Adipocyte (in vitro differentiated cells): ENCODE measurements at regions not wholly inside any gene's neighbourhood (a gene's known extent, or its start where the extent isn't known, plus 50 kb on each side); places are given as distances from the start of the nearest gene placed in this dataset.
"Not testable (repeated sequence)": the region's sequence is repeated elsewhere in the genome, so short reads cannot be mapped to it uniquely, and the experiment has no call there.

ENCODE experiments used
- DNase-seq: peaks from one replicate; pipeline ENCODE4 v3.0.0-alpha.2; 2015; ENCODE audit warnings: low read depth
- H3K27me3 ChIP-seq: replicated peaks from 2 replicates; pipeline ENCODE4 v1.7.0; 2013; ENCODE audit warnings: mild to moderate bottlenecking, low read length, moderate library complexity; ENCODE audit not compliant: control insufficient read depth, insufficient read depth
- H3K36me3 ChIP-seq: 2 replicates; pipeline ENCODE4 v1.7.0; 2013; ENCODE audit warnings: low read length, mild to moderate bottlenecking, moderate library complexity; ENCODE audit not compliant: control insufficient read depth, insufficient read depth, severe bottlenecking
- H3K4me1 ChIP-seq: 2 replicates; pipeline ENCODE4 v1.7.0; 2013; ENCODE audit warnings: mild to moderate bottlenecking, low read length, moderate library complexity; ENCODE audit not compliant: control insufficient read depth, insufficient read depth
- H3K4me3 ChIP-seq: 2 replicates; pipeline ENCODE4 v1.7.0; 2013; ENCODE audit warnings: mild to moderate bottlenecking, low read length, moderate library complexity
- H3K9ac ChIP-seq: 2 replicates; pipeline ENCODE4 v1.7.0; 2013; ENCODE audit warnings: mild to moderate bottlenecking, low read length, moderate library complexity
- H3K9me3 ChIP-seq: 2 replicates; pipeline ENCODE4 v1.7.0; 2013; ENCODE audit warnings: mild to moderate bottlenecking, low read length, moderate library complexity; ENCODE audit not compliant: control insufficient read depth

- no peak for DNase-seq
- H3K27me3 ChIP-seq = peaks cover 3% of the 10 kb centered on the region
Measured at GRCh38 chr5:60457233-60457632, 242.7 kb downstream of the DEPDC1B start.

DNA sequence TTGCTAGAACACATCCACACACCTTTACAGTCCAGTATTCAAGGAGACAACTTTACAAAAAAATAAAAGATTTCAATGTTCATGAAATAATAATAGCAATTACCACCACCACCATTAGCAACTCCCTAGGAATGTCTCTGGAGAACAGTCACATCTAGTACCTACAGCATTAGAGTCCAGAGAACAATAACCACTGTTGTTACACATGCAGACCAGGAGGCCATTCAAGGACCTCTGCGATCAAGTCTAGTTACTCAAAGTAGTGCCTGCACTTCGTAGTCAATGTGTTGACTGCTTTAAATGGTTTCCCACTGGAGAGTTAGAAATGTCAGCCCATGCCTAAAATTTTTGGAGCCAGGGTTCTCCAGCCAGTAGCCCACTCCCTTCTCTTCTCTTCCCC lies 244.4 kb downstream of the DEPDC1B start:
- H3K36me3 ChIP-seq = no peaks in the 10 kb centered on the region
- no peaks in the 10 kb centered on the region for H3K9me3 ChIP-seq
- no peak for DNase-seq
- H3K9ac ChIP-seq = no peak overlapping the region
- no peaks in the 10 kb centered on the region for H3K27me3 ChIP-seq
- no peaks in the 10 kb centered on the region for H3K4me1 ChIP-seq
- H3K4me3 ChIP-seq = no peak overlapping the region

More at GRCh38 chr5:60457233-60457632, 242.7 kb downstream of the DEPDC1B start:
- H3K9ac ChIP-seq = no peak overlapping the region
- H3K36me3 ChIP-seq = no peaks in the 10 kb centered on the region
- H3K4me1 ChIP-seq = no peaks in the 10 kb centered on the region
- no peak overlapping the region for H3K4me3 ChIP-seq
- peaks cover 1% of the 10 kb centered on the region for H3K9me3 ChIP-seq

DNA sequence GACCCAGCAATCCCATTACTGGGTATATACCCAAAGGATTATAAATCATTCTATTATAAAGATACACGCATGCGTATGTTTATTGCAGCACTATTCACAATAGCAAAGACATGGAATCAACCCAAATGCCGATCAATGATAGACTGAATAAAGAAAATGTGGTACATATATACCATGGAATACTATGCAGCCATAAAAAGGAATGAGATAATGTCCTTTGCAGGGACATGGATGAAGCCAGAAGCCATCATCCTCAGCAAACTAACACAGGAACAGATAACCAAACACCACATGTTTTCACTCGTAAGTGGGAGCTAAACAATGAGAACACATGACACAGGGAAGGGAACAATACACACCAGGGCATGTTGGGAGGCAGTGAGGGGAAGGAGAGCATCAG lies 245.7 kb downstream of the DEPDC1B start:
- not testable (repeated sequence) for H3K9me3 ChIP-seq, H3K36me3 ChIP-seq, H3K4me3 ChIP-seq, H3K27me3 ChIP-seq, H3K9ac ChIP-seq, H3K4me1 ChIP-seq, DNase-seq

DNA sequence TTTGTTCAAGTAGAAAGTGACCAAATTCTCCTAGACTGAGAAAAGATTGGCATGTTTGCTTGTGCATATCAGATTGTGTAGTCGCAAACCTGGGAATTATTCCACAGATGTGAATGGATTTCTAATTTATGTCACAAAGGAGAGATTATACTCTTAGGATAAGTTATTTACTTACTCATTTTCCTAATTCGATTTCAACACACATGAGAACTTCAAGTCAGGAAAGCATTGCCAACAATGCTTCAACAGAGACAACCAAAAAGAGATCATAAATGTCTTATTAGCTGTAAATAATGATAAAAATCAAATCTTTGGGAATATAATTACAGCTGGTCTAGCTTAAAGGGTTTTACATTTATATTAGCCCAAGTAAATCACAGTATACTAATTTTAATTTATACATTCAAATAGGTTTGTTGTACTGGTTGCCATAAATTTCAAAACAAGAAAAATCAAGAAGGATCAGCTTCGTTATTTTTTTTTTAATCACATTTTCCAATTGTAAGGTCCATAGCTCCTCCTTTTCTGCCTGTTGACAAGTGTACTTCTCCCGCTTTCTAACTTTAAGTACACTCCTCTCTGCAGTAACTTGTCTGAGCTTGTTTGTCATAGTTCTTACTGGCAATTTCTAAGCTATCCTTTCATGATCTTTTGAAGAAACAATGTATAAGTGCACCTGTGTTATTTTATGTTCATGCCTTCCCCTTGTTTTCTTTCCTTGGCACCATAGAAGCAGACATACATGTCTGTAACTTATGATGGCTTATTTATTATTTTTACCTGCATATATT lies 246.6 kb downstream of the DEPDC1B start:
- no peak for DNase-seq
- Histone ChIP-seq H3K36me3 (no peaks in the 10 kb centered on the region), H3K4me3 (no peak overlapping the region), H3K4me1 (no peaks in the 10 kb centered on the region), H3K27me3 (no peaks in the 10 kb centered on the region), H3K9me3 (no peaks in the 10 kb centered on the region), H3K9ac (no peak overlapping the region)

- Histone ChIP-seq H3K27me3 (no peaks in the 10 kb centered on the region), H3K9me3 (no peaks in the 10 kb centered on the region), H3K4me3 (no peak overlapping the region), H3K4me1 (no peaks in the 10 kb centered on the region), H3K36me3 (no peaks in the 10 kb centered on the region), H3K9ac (no peak overlapping the region)
- no peak for DNase-seq
Measured at GRCh38 chr5:60448600-60448999, 251.4 kb downstream of the DEPDC1B start.

DNA sequence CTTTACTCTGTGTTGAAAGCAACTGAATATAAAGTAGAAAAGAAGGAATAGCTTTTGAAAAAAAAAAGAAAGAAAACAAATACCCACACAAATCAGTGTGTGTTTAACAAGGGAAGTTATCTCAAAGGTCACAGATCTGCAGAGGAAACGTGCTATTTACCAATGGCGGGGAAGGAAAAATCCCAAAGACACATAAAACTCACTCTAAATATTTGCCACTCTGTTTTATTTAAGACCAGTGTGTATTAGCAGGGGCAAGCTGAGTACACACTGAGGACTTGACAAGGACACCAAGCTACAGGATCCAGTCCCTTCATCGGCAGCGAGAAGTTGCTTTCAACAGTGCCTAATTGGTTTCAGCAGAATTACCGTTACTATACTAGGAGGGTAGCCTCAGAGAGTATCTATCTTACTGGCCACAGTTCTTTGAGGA lies 252.5 kb downstream of the DEPDC1B start:
- no peaks in the 10 kb centered on the region for H3K9me3 ChIP-seq
- H3K4me3 ChIP-seq = no peak overlapping the region
- H3K36me3 ChIP-seq = no peaks in the 10 kb centered on the region
- no peak overlapping the region for H3K9ac ChIP-seq
- H3K27me3 ChIP-seq = no peaks in the 10 kb centered on the region
- no peak for DNase-seq
- H3K4me1 ChIP-seq = no peaks in the 10 kb centered on the region

- H3K36me3 ChIP-seq = no peaks in the 10 kb centered on the region
- H3K9me3 ChIP-seq = no peaks in the 10 kb centered on the region
- DNase-seq = no peak
- no peak overlapping the region for H3K9ac ChIP-seq
- no peaks in the 10 kb centered on the region for H3K27me3 ChIP-seq
- no peak overlapping the region for H3K4me3 ChIP-seq
- H3K4me1 ChIP-seq = no peaks in the 10 kb centered on the region
Measured at GRCh38 chr5:60446917-60447316, 253.0 kb downstream of the DEPDC1B start.

- H3K9me3 ChIP-seq = no peaks in the 10 kb centered on the region
- no peak overlapping the region for H3K4me3 ChIP-seq
- H3K27me3 ChIP-seq = no peaks in the 10 kb centered on the region
- no peaks in the 10 kb centered on the region for H3K4me1 ChIP-seq
- H3K9ac ChIP-seq = no peak overlapping the region
- H3K36me3 ChIP-seq = no peaks in the 10 kb centered on the region
- DNase-seq = no peak
Measured at GRCh38 chr5:60445921-60446320, 254.0 kb downstream of the DEPDC1B start.

GRCh38 chr5:60445427-60445826 lies 254.5 kb downstream of the DEPDC1B start:
- DNase-seq = no peak
- no peaks in the 10 kb centered on the region for H3K4me1 ChIP-seq
- no peaks in the 10 kb centered on the region for H3K36me3 ChIP-seq
- no peaks in the 10 kb centered on the region for H3K9me3 ChIP-seq
- H3K9ac ChIP-seq = no peak overlapping the region
- no peak overlapping the region for H3K4me3 ChIP-seq
- no peaks in the 10 kb centered on the region for H3K27me3 ChIP-seq

GRCh38 chr5:60444661-60445360 lies 255.2 kb downstream of the DEPDC1B start:
- H3K4me3 ChIP-seq = no peak overlapping the region
- H3K9ac ChIP-seq = no peak overlapping the region
- DNase-seq = no peak
- H3K9me3 ChIP-seq = no peaks in the 10 kb centered on the region
- H3K36me3 ChIP-seq = no peaks in the 10 kb centered on the region
- no peaks in the 10 kb centered on the region for H3K27me3 ChIP-seq
- no peaks in the 10 kb centered on the region for H3K4me1 ChIP-seq

DNA sequence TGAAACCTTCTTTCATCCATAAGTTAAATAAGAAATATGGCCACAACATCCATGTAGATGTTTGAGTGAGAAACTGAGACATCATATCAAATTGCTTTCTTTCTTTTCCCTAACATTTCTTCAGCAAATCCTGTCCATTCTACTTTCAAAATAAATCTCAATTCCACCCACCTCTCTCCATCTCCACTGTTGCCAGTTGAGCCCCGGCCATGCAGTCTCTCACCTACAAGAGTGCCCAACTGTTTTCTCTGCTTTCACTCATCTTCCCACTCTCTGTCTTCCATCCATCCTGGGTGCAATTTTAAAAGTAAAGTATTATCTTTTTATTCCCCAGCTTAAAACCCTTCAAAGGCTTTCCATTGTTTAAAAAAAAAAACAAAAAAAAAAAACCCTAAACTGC lies 260.4 kb downstream of the DEPDC1B start:
- DNase-seq = no peak
- H3K9me3 ChIP-seq = no peaks in the 10 kb centered on the region
- no peaks in the 10 kb centered on the region for H3K4me1 ChIP-seq
- H3K4me3 ChIP-seq = no peak overlapping the region
- H3K27me3 ChIP-seq = no peaks in the 10 kb centered on the region
- H3K9ac ChIP-seq = no peak overlapping the region
- no peaks in the 10 kb centered on the region for H3K36me3 ChIP-seq
